ENCODE measurements at regions not wholly inside any gene's neighbourhood (a gene's known extent, or its start where the extent isn't known, plus 50 kb on each side); places are given as distances from the start of the nearest gene placed in this dataset.

DNA sequence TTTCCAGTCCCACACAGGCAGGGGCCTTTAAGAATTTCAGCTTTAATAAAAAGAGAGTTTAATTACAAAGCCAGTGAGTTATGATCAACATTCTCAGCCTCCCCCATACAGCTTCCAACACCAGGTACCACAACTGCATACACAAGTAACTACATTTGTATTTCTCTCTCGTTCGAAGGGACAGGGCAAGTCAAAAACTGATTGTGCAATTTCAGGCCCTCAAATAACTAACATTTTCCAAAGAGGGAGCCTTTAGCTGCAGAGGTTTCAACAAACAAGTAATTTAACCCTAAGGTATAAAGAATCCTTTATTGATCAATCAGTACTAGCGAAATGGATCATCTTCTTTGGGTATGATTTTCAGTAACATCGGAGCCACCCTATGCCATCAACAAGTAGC lies 142.4 kb downstream of the ZNF281 start:
- no peak overlapping the region for H3K27ac ChIP-seq (replicated peaks)
- H3K27me3 ChIP-seq (ENCODE audit: insufficient read depth, poor library complexity, severe bottlenecking) = no peaks in the 10 kb centered on the region
- TF ChIP-seq GABPA (IDR thresholded peaks at IDR 0.05; ENCODE audit: low read depth) = no peak
- TF ChIP-seq SPI1 (IDR thresholded peaks at IDR 0.05; ENCODE audit: borderline replicate concordance, low read depth) = peak; percentile 12; the same call in 1 of the 2 replicates
- no peak overlapping the region for H3K4me3 ChIP-seq (replicated peaks; ENCODE audit: insufficient read depth, low read length)
- DNase-seq (ENCODE audit: low read depth in 1 of 2, low spot score in 1 of 2) = no peak

- no peak overlapping the region for H3K27ac ChIP-seq (replicated peaks)
- TF ChIP-seq SPI1 (IDR thresholded peaks at IDR 0.05; ENCODE audit: borderline replicate concordance, low read depth) = no peak
- TF ChIP-seq POLR2AphosphoS5 (IDR thresholded peaks at IDR 0.05; ENCODE audit: low read depth) = no peak
- TF ChIP-seq, protein P1, sequence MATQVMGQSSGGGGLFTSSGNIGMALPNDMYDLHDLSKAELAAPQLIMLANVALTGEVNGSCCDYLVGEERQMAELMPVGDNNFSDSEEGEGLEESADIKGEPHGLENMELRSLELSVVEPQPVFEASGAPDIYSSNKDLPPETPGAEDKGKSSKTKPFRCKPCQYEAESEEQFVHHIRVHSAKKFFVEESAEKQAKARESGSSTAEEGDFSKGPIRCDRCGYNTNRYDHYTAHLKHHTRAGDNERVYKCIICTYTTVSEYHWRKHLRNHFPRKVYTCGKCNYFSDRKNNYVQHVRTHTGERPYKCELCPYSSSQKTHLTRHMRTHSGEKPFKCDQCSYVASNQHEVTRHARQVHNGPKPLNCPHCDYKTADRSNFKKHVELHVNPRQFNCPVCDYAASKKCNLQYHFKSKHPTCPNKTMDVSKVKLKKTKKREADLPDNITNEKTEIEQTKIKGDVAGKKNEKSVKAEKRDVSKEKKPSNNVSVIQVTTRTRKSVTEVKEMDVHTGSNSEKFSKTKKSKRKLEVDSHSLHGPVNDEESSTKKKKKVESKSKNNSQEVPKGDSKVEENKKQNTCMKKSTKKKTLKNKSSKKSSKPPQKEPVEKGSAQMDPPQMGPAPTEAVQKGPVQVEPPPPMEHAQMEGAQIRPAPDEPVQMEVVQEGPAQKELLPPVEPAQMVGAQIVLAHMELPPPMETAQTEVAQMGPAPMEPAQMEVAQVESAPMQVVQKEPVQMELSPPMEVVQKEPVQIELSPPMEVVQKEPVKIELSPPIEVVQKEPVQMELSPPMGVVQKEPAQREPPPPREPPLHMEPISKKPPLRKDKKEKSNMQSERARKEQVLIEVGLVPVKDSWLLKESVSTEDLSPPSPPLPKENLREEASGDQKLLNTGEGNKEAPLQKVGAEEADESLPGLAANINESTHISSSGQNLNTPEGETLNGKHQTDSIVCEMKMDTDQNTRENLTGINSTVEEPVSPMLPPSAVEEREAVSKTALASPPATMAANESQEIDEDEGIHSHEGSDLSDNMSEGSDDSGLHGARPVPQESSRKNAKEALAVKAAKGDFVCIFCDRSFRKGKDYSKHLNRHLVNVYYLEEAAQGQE (IDR thresholded peaks at IDR 0.05; ENCODE audit: insufficient replicate concordance, low read depth) = no peak
- TF ChIP-seq, protein P2, sequence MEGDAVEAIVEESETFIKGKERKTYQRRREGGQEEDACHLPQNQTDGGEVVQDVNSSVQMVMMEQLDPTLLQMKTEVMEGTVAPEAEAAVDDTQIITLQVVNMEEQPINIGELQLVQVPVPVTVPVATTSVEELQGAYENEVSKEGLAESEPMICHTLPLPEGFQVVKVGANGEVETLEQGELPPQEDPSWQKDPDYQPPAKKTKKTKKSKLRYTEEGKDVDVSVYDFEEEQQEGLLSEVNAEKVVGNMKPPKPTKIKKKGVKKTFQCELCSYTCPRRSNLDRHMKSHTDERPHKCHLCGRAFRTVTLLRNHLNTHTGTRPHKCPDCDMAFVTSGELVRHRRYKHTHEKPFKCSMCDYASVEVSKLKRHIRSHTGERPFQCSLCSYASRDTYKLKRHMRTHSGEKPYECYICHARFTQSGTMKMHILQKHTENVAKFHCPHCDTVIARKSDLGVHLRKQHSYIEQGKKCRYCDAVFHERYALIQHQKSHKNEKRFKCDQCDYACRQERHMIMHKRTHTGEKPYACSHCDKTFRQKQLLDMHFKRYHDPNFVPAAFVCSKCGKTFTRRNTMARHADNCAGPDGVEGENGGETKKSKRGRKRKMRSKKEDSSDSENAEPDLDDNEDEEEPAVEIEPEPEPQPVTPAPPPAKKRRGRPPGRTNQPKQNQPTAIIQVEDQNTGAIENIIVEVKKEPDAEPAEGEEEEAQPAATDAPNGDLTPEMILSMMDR (IDR thresholded peaks at IDR 0.05; ENCODE audit: insufficient read depth, low read length) = no peak
- no peak for TF ChIP-seq GABPA (IDR thresholded peaks at IDR 0.05; ENCODE audit: low read depth)
- H3K27me3 ChIP-seq (ENCODE audit: insufficient read depth, poor library complexity, severe bottlenecking) = no peaks in the 10 kb centered on the region
- DNase-seq (ENCODE audit: low read depth in 1 of 2, low spot score in 1 of 2) = no peak
- no peak overlapping the region for H3K4me3 ChIP-seq (replicated peaks; ENCODE audit: insufficient read depth, low read length)
Measured at GRCh38 chr1:200266871-200267270, 143.0 kb downstream of the ZNF281 start.

GRCh38 chr1:200265881-200266280 lies 144.0 kb downstream of the ZNF281 start:
- TF ChIP-seq, protein P2 (IDR thresholded peaks at IDR 0.05; ENCODE audit: insufficient read depth, low read length) = no peak
- TF ChIP-seq POLR2AphosphoS5 (IDR thresholded peaks at IDR 0.05; ENCODE audit: low read depth) = no peak
- TF ChIP-seq, protein P1 (IDR thresholded peaks at IDR 0.05; ENCODE audit: insufficient replicate concordance, low read depth) = no peak
- no peak for TF ChIP-seq SPI1 (IDR thresholded peaks at IDR 0.05; ENCODE audit: borderline replicate concordance, low read depth)
- no peak for TF ChIP-seq GABPA (IDR thresholded peaks at IDR 0.05; ENCODE audit: low read depth)

DNA sequence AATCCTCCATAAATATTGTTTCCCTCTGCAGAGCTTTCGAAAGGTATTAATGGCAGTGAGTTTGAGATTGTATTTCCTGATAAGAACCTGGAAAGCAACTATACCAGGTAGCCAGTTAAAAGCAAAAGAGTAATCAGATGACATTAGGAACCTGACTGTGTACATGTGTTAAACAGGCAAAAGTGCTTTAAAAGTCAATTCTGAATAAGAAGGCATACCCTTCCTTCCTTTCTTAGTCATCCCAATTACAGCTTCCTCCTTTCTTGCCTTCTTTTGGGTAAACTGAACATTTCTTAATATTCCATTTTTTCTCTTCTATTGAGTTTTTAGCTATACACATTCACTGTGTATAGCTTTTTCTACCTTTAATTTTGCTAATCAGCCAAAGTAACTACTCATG lies 144.7 kb downstream of the ZNF281 start:
- Histone ChIP-seq H3K4me3 (replicated peaks; ENCODE audit: insufficient read depth, low read length) (no peak overlapping the region), H3K27me3 (ENCODE audit: insufficient read depth, poor library complexity, severe bottlenecking) (no peaks in the 10 kb centered on the region), H3K27ac (replicated peaks) (no peak overlapping the region)
- no peak for DNase-seq (ENCODE audit: low read depth in 1 of 2, low spot score in 1 of 2)
- TF ChIP-seq, protein P2 (IDR thresholded peaks at IDR 0.05; ENCODE audit: insufficient read depth, low read length) = no peak
- TF ChIP-seq SPI1 (IDR thresholded peaks at IDR 0.05; ENCODE audit: borderline replicate concordance, low read depth) (no peak), GABPA (IDR thresholded peaks at IDR 0.05; ENCODE audit: low read depth) (no peak), POLR2AphosphoS5 (IDR thresholded peaks at IDR 0.05; ENCODE audit: low read depth) (no peak)
- TF ChIP-seq, protein P1 (IDR thresholded peaks at IDR 0.05; ENCODE audit: insufficient replicate concordance, low read depth) = no peak

More at GRCh38 chr1:200265881-200266280, 144.0 kb downstream of the ZNF281 start:
- Histone ChIP-seq H3K4me3 (replicated peaks; ENCODE audit: insufficient read depth, low read length) (no peak overlapping the region), H3K27me3 (ENCODE audit: insufficient read depth, poor library complexity, severe bottlenecking) (no peaks in the 10 kb centered on the region), H3K27ac (replicated peaks) (no peak overlapping the region)
- DNase-seq (ENCODE audit: low read depth in 1 of 2, low spot score in 1 of 2) = no peak
